GM23338 (cell line): ENCODE measurements at regions not wholly inside any gene's neighbourhood (a gene's known extent, or its start where the extent isn't known, plus 50 kb on each side); places are given as distances from the start of the nearest gene placed in this dataset.

Experiments used
- ATAC-seq: fragments of 200-7000 bp; cut with Tn5 transposase; 3 replicates; pipeline ENCODE4 v1.9.1; 2020
- DNase-seq: peaks from one replicate; pipeline ENCODE4 v3.0.0-alpha.2; 2015; ENCODE audit warnings: low spot score
- H2AFZ ChIP-seq: fragments of 200-600 bp; sonication (generic); 2 replicates; pipeline ENCODE4 v1.8.0; 2016; ENCODE audit warnings: antibody characterized with exemption, mild to moderate bottlenecking, moderate library complexity
- H3F3A ChIP-seq: fragments of 200-600 bp; sonication (generic); replicated peaks from 2 replicates; pipeline ENCODE4 v1.8.0; 2017; ENCODE audit warnings: antibody characterized with exemption, mixed run types, low read depth
- H3K27ac ChIP-seq: fragments of 200-600 bp; sonication (generic); 2 replicates; pipeline ENCODE4 v1.6.1; 2016; ENCODE audit warnings: low read depth
- H3K27me3 ChIP-seq: fragments of 200-600 bp; sonication (generic); 2 replicates; pipeline ENCODE4 v1.8.0; 2016; ENCODE audit warnings: mild to moderate bottlenecking, mixed run types, moderate library complexity; ENCODE audit not compliant: insufficient read depth
- H3K36me3 ChIP-seq: fragments of 200-600 bp; sonication (generic); 2 replicates; pipeline ENCODE4 v1.8.0; 2016; ENCODE audit warnings: mild to moderate bottlenecking; ENCODE audit not compliant: insufficient read depth
- H3K4me1 ChIP-seq: fragments of 200-600 bp; sonication (generic); 2 replicates; pipeline ENCODE4 v1.8.0; 2016; ENCODE audit warnings: mild to moderate bottlenecking, moderate library complexity; ENCODE audit not compliant: insufficient read depth
- H3K4me2 ChIP-seq: fragments of 200-600 bp; sonication (generic); 2 replicates; pipeline ENCODE4 v1.7.1; 2017; ENCODE audit warnings: mixed run types
- H3K4me3 ChIP-seq: fragments of 200-600 bp; sonication (generic); 2 replicates; pipeline ENCODE4 v1.6.1; 2016; ENCODE audit warnings: mixed run types
- H3K79me2 ChIP-seq: fragments of 200-600 bp; sonication (generic); replicated peaks from 2 replicates; pipeline ENCODE4 v1.8.0; 2017; ENCODE audit warnings: mild to moderate bottlenecking; ENCODE audit not compliant: insufficient read depth
- H3K9me2 ChIP-seq: fragments of 200-600 bp; sonication (generic); 2 replicates; pipeline ENCODE4 v1.8.0; 2017; ENCODE audit not compliant: insufficient read depth
- H4K20me1 ChIP-seq: fragments of 200-600 bp; sonication (generic); replicated peaks from 2 replicates; pipeline ENCODE4 v1.8.0; 2017; ENCODE audit warnings: mild to moderate bottlenecking; ENCODE audit not compliant: insufficient read depth
- H3K27ac Mint-ChIP-seq: 2 replicates; pipeline ENCODE4 v1.8.0; 2020; ENCODE audit warnings: inconsistent platforms, mild to moderate bottlenecking, moderate library complexity, mixed read lengths
- H3K27me3 Mint-ChIP-seq: 3 replicates; pipeline ENCODE4 v1.8.0; 2022; ENCODE audit warnings: low read depth, mild to moderate bottlenecking, moderate library complexity, mixed read lengths, inconsistent platforms; ENCODE audit not compliant: insufficient read depth, poor library complexity
- H3K36me3 Mint-ChIP-seq: 3 replicates; pipeline ENCODE4 v1.8.0; 2021; ENCODE audit warnings: low read depth, mild to moderate bottlenecking, inconsistent platforms, moderate library complexity, mixed read lengths
- H3K4me1 Mint-ChIP-seq: 3 replicates; pipeline ENCODE4 v1.8.0; 2020; ENCODE audit warnings: mild to moderate bottlenecking, inconsistent platforms, mixed read lengths
- H3K4me3 Mint-ChIP-seq: 3 replicates; pipeline ENCODE4 v1.8.0; 2021; ENCODE audit warnings: moderate library complexity, mild to moderate bottlenecking, inconsistent platforms, mixed read lengths
- H3K9me3 Mint-ChIP-seq: 3 replicates; pipeline ENCODE4 v1.8.0; 2020; ENCODE audit warnings: moderate library complexity, mild to moderate bottlenecking, inconsistent platforms, mixed read lengths
- CREB1 ChIP-seq: fragments of 250-450 bp; sonication (Bioruptor Pico); IDR thresholded peaks from 2 replicates; pipeline ENCODE4 v1.5.0; 2020; ENCODE audit warnings: low read depth, mild to moderate bottlenecking, moderate library complexity
- ETS1 ChIP-seq: IDR thresholded peaks from 2 replicates; pipeline ENCODE4 v1.6.1; 2016; ENCODE audit warnings: antibody characterized with exemption
- EZH2 ChIP-seq: fragments of 200-600 bp; sonication (generic); IDR thresholded peaks from one replicate; pipeline ENCODE4 v1.8.0; 2017; ENCODE audit warnings: antibody characterized with exemption, mild to moderate bottlenecking, low read depth; ENCODE audit not compliant: unreplicated experiment
- JUNB ChIP-seq: IDR thresholded peaks from one replicate; pipeline ENCODE4 v1.6.1; 2016; ENCODE audit warnings: antibody characterized with exemption; ENCODE audit not compliant: unreplicated experiment
- NANOG ChIP-seq: IDR thresholded peaks from 2 replicates; pipeline ENCODE4 v1.6.1; 2016; ENCODE audit warnings: antibody characterized with exemption, borderline replicate concordance
- STAT1 ChIP-seq: IDR thresholded peaks from one replicate; pipeline ENCODE4 v1.6.1; 2016; ENCODE audit warnings: antibody characterized with exemption; ENCODE audit not compliant: unreplicated experiment
- ZNF114 ChIP-seq: fragments of 250-450 bp; sonication (Bioruptor Pico); IDR thresholded peaks from 2 replicates; pipeline ENCODE4 v1.5.0; 2020; ENCODE audit warnings: mild to moderate bottlenecking, moderate library complexity
- ZNF331 ChIP-seq: fragments of 250-450 bp; sonication (Bioruptor Pico); IDR thresholded peaks from 2 replicates; pipeline ENCODE4 v1.5.0; 2020; ENCODE audit warnings: low read depth, mild to moderate bottlenecking, moderate library complexity
- TF ChIP-seq, protein P1 (sequence below): IDR thresholded peaks from one replicate; pipeline ENCODE4 v1.6.1; 2018; ENCODE audit warnings: antibody characterized with exemption; ENCODE audit not compliant: unreplicated experiment
- TF ChIP-seq, protein P2 (sequence below): fragments of 250-450 bp; sonication (Bioruptor Pico); IDR thresholded peaks from 2 replicates; pipeline ENCODE4 v1.5.0; 2020; ENCODE audit warnings: mild to moderate bottlenecking, moderate library complexity

DNA sequence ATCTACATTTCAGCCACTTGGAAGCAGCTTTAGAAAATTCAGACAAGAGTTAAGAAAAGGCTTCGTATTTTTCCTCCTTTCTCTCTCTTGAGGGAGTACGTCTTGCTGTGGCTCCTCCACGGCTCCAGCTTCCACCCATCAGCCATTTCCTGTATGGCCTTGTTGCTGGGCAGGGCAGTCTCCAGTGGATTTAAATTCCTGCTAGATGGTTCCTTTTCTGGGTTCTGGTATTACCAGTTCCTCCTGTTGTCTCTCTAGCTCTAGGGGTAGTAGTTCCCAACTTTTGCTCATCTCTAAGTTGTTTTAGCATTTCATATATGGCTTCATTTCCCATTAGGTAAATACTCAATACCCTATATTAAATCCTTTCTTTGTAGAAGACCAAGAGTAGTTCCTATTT is 1098.3 kb downstream of the ADGRL2 start:
- Mint-ChIP-seq H3K27me3 (peaks cover 2% of the 10 kb centered on the region), H3K4me3 (no peak overlapping the region), H3K4me1 (no peaks in the 10 kb centered on the region), H3K27ac (no peak overlapping the region), H3K36me3 (no peaks in the 10 kb centered on the region), H3K9me3 (no peaks in the 10 kb centered on the region)
- no peak overlapping the region for H3K27ac ChIP-seq
- no peaks in the 10 kb centered on the region for H3K79me2 ChIP-seq
- no peak overlapping the region for H3K4me2 ChIP-seq
- DNase-seq (no peak), ATAC-seq (no peak)
- H3F3A ChIP-seq: no peaks in the 10 kb centered on the region
- no peaks in the 10 kb centered on the region for H4K20me1 ChIP-seq
- no peaks in the 10 kb centered on the region for H3K36me3 ChIP-seq
- H3K9me2 ChIP-seq: peaks cover 9% of the 10 kb centered on the region; the same call in 1 of the 2 replicates
- H3K4me1 ChIP-seq: no peaks in the 10 kb centered on the region
- peak overlapping the region; percentile 81; the same call in 1 of the 2 replicates for H2AFZ ChIP-seq
- H3K27me3 ChIP-seq: no peaks in the 10 kb centered on the region
- H3K4me3 ChIP-seq: no peak overlapping the region
- TF ChIP-seq EZH2: no peak
- TF ChIP-seq, protein P1, sequence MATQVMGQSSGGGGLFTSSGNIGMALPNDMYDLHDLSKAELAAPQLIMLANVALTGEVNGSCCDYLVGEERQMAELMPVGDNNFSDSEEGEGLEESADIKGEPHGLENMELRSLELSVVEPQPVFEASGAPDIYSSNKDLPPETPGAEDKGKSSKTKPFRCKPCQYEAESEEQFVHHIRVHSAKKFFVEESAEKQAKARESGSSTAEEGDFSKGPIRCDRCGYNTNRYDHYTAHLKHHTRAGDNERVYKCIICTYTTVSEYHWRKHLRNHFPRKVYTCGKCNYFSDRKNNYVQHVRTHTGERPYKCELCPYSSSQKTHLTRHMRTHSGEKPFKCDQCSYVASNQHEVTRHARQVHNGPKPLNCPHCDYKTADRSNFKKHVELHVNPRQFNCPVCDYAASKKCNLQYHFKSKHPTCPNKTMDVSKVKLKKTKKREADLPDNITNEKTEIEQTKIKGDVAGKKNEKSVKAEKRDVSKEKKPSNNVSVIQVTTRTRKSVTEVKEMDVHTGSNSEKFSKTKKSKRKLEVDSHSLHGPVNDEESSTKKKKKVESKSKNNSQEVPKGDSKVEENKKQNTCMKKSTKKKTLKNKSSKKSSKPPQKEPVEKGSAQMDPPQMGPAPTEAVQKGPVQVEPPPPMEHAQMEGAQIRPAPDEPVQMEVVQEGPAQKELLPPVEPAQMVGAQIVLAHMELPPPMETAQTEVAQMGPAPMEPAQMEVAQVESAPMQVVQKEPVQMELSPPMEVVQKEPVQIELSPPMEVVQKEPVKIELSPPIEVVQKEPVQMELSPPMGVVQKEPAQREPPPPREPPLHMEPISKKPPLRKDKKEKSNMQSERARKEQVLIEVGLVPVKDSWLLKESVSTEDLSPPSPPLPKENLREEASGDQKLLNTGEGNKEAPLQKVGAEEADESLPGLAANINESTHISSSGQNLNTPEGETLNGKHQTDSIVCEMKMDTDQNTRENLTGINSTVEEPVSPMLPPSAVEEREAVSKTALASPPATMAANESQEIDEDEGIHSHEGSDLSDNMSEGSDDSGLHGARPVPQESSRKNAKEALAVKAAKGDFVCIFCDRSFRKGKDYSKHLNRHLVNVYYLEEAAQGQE: no peak
- TF ChIP-seq CREB1 (CRISPR knock-in tag): no peak
- no peak for TF ChIP-seq ZNF331 (CRISPR knock-in tag)
- no peak for TF ChIP-seq ZNF114 (CRISPR knock-in tag)
- TF ChIP-seq, protein P2, sequence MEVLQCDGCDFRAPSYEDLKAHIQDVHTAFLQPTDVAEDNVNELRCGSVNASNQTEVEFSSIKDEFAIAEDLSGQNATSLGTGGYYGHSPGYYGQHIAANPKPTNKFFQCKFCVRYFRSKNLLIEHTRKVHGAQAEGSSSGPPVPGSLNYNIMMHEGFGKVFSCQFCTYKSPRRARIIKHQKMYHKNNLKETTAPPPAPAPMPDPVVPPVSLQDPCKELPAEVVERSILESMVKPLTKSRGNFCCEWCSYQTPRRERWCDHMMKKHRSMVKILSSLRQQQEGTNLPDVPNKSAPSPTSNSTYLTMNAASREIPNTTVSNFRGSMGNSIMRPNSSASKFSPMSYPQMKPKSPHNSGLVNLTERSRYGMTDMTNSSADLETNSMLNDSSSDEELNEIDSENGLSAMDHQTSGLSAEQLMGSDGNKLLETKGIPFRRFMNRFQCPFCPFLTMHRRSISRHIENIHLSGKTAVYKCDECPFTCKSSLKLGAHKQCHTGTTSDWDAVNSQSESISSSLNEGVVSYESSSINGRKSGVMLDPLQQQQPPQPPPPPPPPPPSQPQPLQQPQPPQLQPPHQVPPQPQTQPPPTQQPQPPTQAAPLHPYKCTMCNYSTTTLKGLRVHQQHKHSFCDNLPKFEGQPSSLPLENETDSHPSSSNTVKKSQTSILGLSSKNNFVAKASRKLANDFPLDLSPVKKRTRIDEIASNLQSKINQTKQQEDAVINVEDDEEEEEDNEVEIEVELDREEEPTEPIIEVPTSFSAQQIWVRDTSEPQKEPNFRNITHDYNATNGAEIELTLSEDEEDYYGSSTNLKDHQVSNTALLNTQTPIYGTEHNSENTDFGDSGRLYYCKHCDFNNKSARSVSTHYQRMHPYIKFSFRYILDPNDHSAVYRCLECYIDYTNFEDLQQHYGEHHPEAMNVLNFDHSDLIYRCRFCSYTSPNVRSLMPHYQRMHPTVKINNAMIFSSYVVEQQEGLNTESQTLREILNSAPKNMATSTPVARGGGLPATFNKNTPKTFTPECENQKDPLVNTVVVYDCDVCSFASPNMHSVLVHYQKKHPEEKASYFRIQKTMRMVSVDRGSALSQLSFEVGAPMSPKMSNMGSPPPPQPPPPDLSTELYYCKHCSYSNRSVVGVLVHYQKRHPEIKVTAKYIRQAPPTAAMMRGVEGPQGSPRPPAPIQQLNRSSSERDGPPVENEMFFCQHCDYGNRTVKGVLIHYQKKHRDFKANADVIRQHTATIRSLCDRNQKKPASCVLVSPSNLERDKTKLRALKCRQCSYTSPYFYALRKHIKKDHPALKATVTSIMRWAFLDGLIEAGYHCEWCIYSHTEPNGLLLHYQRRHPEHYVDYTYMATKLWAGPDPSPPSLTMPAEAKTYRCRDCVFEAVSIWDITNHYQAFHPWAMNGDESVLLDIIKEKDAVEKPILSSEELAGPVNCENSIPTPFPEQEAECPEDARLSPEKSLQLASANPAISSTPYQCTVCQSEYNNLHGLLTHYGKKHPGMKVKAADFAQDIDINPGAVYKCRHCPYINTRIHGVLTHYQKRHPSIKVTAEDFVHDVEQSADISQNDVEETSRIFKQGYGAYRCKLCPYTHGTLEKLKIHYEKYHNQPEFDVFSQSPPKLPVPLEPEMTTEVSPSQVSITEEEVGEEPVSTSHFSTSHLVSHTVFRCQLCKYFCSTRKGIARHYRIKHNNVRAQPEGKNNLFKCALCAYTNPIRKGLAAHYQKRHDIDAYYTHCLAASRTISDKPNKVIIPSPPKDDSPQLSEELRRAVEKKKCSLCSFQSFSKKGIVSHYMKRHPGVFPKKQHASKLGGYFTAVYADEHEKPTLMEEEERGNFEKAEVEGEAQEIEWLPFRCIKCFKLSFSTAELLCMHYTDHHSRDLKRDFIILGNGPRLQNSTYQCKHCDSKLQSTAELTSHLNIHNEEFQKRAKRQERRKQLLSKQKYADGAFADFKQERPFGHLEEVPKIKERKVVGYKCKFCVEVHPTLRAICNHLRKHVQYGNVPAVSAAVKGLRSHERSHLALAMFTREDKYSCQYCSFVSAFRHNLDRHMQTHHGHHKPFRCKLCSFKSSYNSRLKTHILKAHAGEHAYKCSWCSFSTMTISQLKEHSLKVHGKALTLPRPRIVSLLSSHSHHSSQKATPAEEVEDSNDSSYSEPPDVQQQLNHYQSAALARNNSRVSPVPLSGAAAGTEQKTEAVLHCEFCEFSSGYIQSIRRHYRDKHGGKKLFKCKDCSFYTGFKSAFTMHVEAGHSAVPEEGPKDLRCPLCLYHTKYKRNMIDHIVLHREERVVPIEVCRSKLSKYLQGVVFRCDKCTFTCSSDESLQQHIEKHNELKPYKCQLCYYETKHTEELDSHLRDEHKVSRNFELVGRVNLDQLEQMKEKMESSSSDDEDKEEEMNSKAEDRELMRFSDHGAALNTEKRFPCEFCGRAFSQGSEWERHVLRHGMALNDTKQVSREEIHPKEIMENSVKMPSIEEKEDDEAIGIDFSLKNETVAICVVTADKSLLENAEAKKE: no peak
- no peak for TF ChIP-seq NANOG
- TF ChIP-seq JUNB: no peak
- no peak for TF ChIP-seq STAT1
- TF ChIP-seq ETS1: no peak
